HepG2 (cell line): ENCODE measurements at regions not wholly inside any gene's neighbourhood (a gene's known extent, or its start where the extent isn't known, plus 50 kb on each side); places are given as distances from the start of the nearest gene placed in this dataset.

ENCODE experiments used
- ATAC-seq: fragments of 200-7000 bp; cut with Tn5 transposase; 3 replicates; pipeline ENCODE4 v1.9.1; 2020; ENCODE audit warnings: mild to moderate bottlenecking, moderate library complexity
- BruUV-seq: library from RNA; stranded (reverse); fragments of 400-500 nt; replicated peaks from 2 replicates; lab custom pipeline; 2021; lab: Mats Ljungman, UMichigan
- CTCF ChIA-PET: fragments of 300-600 bp; formaldehyde crosslinking; extraction: SDS; loops from one replicate; lab custom pipeline; 2021; ENCODE audit warnings: low total read pairs, inconsistent platforms, low intra/inter-chr PET ratio; lab: Yijun Ruan, JAX
- POLR2A ChIA-PET: fragments of 350-600 bp; sonication (Branson Sonifier 250); formaldehyde crosslinking; loops from one replicate; lab custom pipeline; 2020; ENCODE audit warnings: antibody characterized with exemption, inconsistent platforms; lab: Yijun Ruan, JAX
- DNase-seq: peaks from one replicate; pipeline ENCODE4 v3.0.0-alpha.2; 2015; ENCODE audit warnings: low spot score
- FAIRE-seq: peaks from 3 replicates; lab custom pipeline; 2011; peaks lifted over from hg19 to GRCh38; lab: Jason Lieb, UNC
- H2AFZ ChIP-seq: one replicate; pipeline ENCODE4 v1.6.1; 2011; ENCODE audit warnings: low read length, inconsistent platforms
- H3K27ac ChIP-seq: fragments of 300-600 bp; 3 replicates; pipeline ENCODE4 v1.8.0; 2011; ENCODE audit warnings: mixed run types, mild to moderate bottlenecking, mixed read lengths, low read length, inconsistent platforms; ENCODE audit not compliant: insufficient read depth; ENCODE audit errors: extremely low read length
- H3K27me3 ChIP-seq, 2 experiments: fragments of 200-600 bp in 1 of 2; 2 replicates in 1 of 2; 3 replicates in 1 of 2; pipeline versions ENCODE4 v1.6.0 to v1.8.0; 2011; ENCODE audit warnings: low read length in 2 of 2, mild to moderate bottlenecking in 2 of 2, moderate library complexity in 2 of 2, inconsistent platforms in 1 of 2; ENCODE audit not compliant: insufficient read depth in 2 of 2, control insufficient read depth in 1 of 2
- H3K36me3 ChIP-seq, 2 experiments: fragments of 200-600 bp in 1 of 2; replicated peaks in 1 of 2; 2 replicates in 1 of 2; 3 replicates in 1 of 2; pipeline versions ENCODE4 v1.5.1 to v1.8.0; 2011; ENCODE audit warnings: low read length in 2 of 2, inconsistent platforms in 1 of 2; ENCODE audit not compliant: insufficient read depth in 2 of 2, control insufficient read depth in 1 of 2
- H3K4me1 ChIP-seq: 2 replicates; pipeline ENCODE4 v1.5.1; 2012; ENCODE audit warnings: low read length, inconsistent platforms; ENCODE audit not compliant: insufficient read depth
- H3K4me2 ChIP-seq: 2 replicates; pipeline ENCODE4 v1.6.0; 2011; ENCODE audit warnings: low read depth, low read length, inconsistent platforms
- H3K4me3 ChIP-seq, 3 experiments: fragments of 200-600 bp in 1 of 3; sonication (generic), shearing (Covaris generic) in 1 of 3; replicated peaks in 1 of 3; 2 replicates each; pipeline ENCODE4 v1.5.1; 2011 to 2016; ENCODE audit warnings: low read length in 3 of 3, inconsistent platforms in 2 of 3, low read depth in 2 of 3, mild to moderate bottlenecking in 2 of 3, control low read depth in 1 of 3, mixed read lengths in 1 of 3; ENCODE audit not compliant: insufficient read depth in 1 of 3
- H3K79me2 ChIP-seq: one replicate; pipeline ENCODE4 v1.6.1; 2011; ENCODE audit warnings: low read length, inconsistent platforms; ENCODE audit not compliant: insufficient read depth
- H3K9ac ChIP-seq: 2 replicates; pipeline ENCODE4 v1.6.0; 2011; ENCODE audit warnings: mild to moderate bottlenecking, low read depth, low read length, inconsistent platforms; ENCODE audit not compliant: insufficient read depth
- H3K9me3 ChIP-seq: 2 replicates; pipeline ENCODE4 v1.5.1; 2012; ENCODE audit warnings: mild to moderate bottlenecking, low read length
- H4K20me1 ChIP-seq: 2 replicates; pipeline ENCODE4 v1.6.0; 2011; ENCODE audit warnings: inconsistent platforms, mild to moderate bottlenecking, low read length, moderate library complexity; ENCODE audit not compliant: insufficient read depth
- BHLHE40 ChIP-seq: IDR thresholded peaks from 2 replicates; pipeline ENCODE4 v1.6.1; 2011; ENCODE audit warnings: low read length, improper control_type of control experiment
- HNRNPUL1 ChIP-seq: fragments of 200-400 bp; formaldehyde crosslinking; IDR thresholded peaks from 2 replicates; pipeline ENCODE4 v1.6.1; 2017; ENCODE audit warnings: low read depth, mild to moderate bottlenecking, low read length, moderate library complexity
- ISL2 ChIP-seq: sonication (generic); formaldehyde crosslinking; IDR thresholded peaks from 2 replicates; pipeline ENCODE4 v1.5.0; 2020; ENCODE audit warnings: missing genetic modification reagents
- NR2F2 ChIP-seq: IDR thresholded peaks from 2 replicates; pipeline ENCODE4 v1.6.1; 2012; ENCODE audit warnings: low read depth, inconsistent platforms, borderline replicate concordance
- RAD21 ChIP-seq: fragments of 450-650 bp; formaldehyde crosslinking; IDR thresholded peaks from 2 replicates; pipeline ENCODE4 v1.5.0; 2020; ENCODE audit warnings: mild to moderate bottlenecking
- TCF7 ChIP-seq: sonication (generic); IDR thresholded peaks from 2 replicates; pipeline ENCODE4 v1.6.1; 2016; ENCODE audit warnings: antibody characterized with exemption, low read depth
- ZEB1 ChIP-seq: IDR thresholded peaks from 2 replicates; pipeline ENCODE4 v1.6.1; 2012; ENCODE audit warnings: mild to moderate bottlenecking, low read depth, inconsistent platforms; ENCODE audit not compliant: insufficient replicate concordance
- ZNF326 ChIP-seq: sonication (generic); formaldehyde crosslinking; IDR thresholded peaks from 2 replicates; pipeline ENCODE4 v1.4.0; 2020; ENCODE audit warnings: missing genetic modification reagents, borderline replicate concordance
- ZNF333 ChIP-seq: sonication (generic); formaldehyde crosslinking; IDR thresholded peaks from 2 replicates; pipeline ENCODE4 v1.4.0; 2020; ENCODE audit warnings: mild to moderate bottlenecking, missing genetic modification reagents, borderline replicate concordance
- ZNF34 ChIP-seq: sonication (generic); formaldehyde crosslinking; IDR thresholded peaks from 2 replicates; pipeline ENCODE4 v1.4.0; 2020; ENCODE audit warnings: mild to moderate bottlenecking, missing genetic modification reagents, borderline replicate concordance
- ZNF619 ChIP-seq: sonication (generic); formaldehyde crosslinking; IDR thresholded peaks from 2 replicates; pipeline ENCODE4 v1.4.0; 2020; ENCODE audit warnings: mild to moderate bottlenecking, missing genetic modification reagents
- ZNF713 ChIP-seq: sonication (generic); formaldehyde crosslinking; IDR thresholded peaks from 2 replicates; pipeline ENCODE4 v1.4.0; 2020; ENCODE audit warnings: mild to moderate bottlenecking, missing genetic modification reagents
- ZNF720 ChIP-seq: sonication (generic); formaldehyde crosslinking; IDR thresholded peaks from 2 replicates; pipeline ENCODE4 v1.4.0; 2020; ENCODE audit warnings: missing genetic modification reagents
- ZNF746 ChIP-seq: sonication (generic); formaldehyde crosslinking; IDR thresholded peaks from 2 replicates; pipeline ENCODE4 v1.8.0; 2022; ENCODE audit warnings: mild to moderate bottlenecking, missing genetic modification reagents
- WGBS: methylation state at CpG from one replicate; pipeline ENCODE4 v1.1.6; 2017; ENCODE audit warnings: low lambda C conversion rate; 5-methylcytosine and 5-hydroxymethylcytosine counted together
- in situ Hi-C: cut with HindIII; loops from 2 replicates; pipeline ENCODE4 v1.10.0; 2017; ENCODE audit warnings: low pct_unique_long_range_greater_than_20kb; ENCODE audit not compliant: extremely low pct_ligation_motif_present
- intact Hi-C: fragments of 100-400 bp; cut with micrococcal nuclease; formaldehyde crosslinking; loops from one replicate; pipeline ENCODE4 v1.10.0; 2022; ENCODE audit not compliant: unreplicated experiment
- TF ChIP-seq, protein P1 (sequence below): sonication (generic); formaldehyde crosslinking; IDR thresholded peaks from 2 replicates; pipeline ENCODE4 v1.4.0; 2020; ENCODE audit warnings: missing genetic modification reagents
- TF ChIP-seq, protein P2 (sequence below): sonication (generic); formaldehyde crosslinking; IDR thresholded peaks from 2 replicates; pipeline ENCODE4 v1.9.0; 2021; ENCODE audit warnings: missing genetic modification reagents, borderline replicate concordance
- TF ChIP-seq, protein P3 (sequence below): IDR thresholded peaks from 2 replicates; pipeline ENCODE4 v1.6.1; 2016; ENCODE audit warnings: missing genetic modification reagents, missing compliant biosample characterization

DNA sequence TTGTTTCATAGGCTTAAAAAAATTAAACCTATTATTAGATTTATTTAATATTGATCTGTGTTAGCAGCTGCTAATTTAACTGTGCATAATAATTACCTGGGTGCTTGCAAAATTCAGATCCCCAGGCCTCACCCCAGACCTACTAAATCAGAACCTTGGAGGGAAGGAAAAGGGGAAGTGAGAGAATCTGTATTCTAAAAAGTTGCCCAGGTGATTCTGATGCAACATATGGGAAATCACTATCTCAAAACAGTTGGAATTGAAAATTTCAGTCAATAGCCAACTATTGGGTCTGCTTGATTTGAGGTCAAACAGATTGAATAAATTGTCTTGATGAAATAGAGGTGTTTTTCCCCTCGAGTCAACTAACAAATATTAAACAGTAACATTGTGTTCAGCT, 538.5 kb upstream of the ADAMTS9 start:
- no peaks in the 10 kb centered on the region for H3K4me1 ChIP-seq
- ChIA-PET CTCF (no interaction called here), POLR2A (no interaction called here)
- FAIRE-seq (no peak), DNase-seq (no peak), ATAC-seq (no peak)
- no peaks in the 10 kb centered on the region for H3K9me3 ChIP-seq
- H3K36me3 ChIP-seq = no peaks in the 10 kb centered on the region
- H3K9ac ChIP-seq = no peak overlapping the region
- BruUV-seq = no TSS peak
- in situ Hi-C loops = no loop called here
- no peaks in the 10 kb centered on the region for H4K20me1 ChIP-seq
- 0% methylated on average over 1 of the region's 1 CpG for WGBS
- no peak overlapping the region for H2AFZ ChIP-seq
- H3K27me3 ChIP-seq = no peaks in the 10 kb centered on the region; a peak in 1 of 5 replicates
- intact Hi-C loops = no loop called here
- no peak overlapping the region for H3K27ac ChIP-seq
- H3K4me2 ChIP-seq = no peak overlapping the region
- no peaks in the 10 kb centered on the region for H3K79me2 ChIP-seq
- TF ChIP-seq ZNF619 (CRISPR knock-in tag) (no peak), ZNF720 (CRISPR knock-in tag) (no peak), ZNF713 (CRISPR knock-in tag) (no peak), RAD21 (CRISPR knock-in tag) (no peak), HNRNPUL1 (no peak), ZNF326 (CRISPR knock-in tag) (no peak), ZNF333 (CRISPR knock-in tag) (no peak), BHLHE40 (no peak), ISL2 (CRISPR knock-in tag) (no peak), ZNF746 (CRISPR knock-in tag) (no peak), NR2F2 (no peak), ZNF34 (CRISPR knock-in tag) (no peak), ZEB1 (no peak), TCF7 (no peak)
- TF ChIP-seq, protein P1, sequence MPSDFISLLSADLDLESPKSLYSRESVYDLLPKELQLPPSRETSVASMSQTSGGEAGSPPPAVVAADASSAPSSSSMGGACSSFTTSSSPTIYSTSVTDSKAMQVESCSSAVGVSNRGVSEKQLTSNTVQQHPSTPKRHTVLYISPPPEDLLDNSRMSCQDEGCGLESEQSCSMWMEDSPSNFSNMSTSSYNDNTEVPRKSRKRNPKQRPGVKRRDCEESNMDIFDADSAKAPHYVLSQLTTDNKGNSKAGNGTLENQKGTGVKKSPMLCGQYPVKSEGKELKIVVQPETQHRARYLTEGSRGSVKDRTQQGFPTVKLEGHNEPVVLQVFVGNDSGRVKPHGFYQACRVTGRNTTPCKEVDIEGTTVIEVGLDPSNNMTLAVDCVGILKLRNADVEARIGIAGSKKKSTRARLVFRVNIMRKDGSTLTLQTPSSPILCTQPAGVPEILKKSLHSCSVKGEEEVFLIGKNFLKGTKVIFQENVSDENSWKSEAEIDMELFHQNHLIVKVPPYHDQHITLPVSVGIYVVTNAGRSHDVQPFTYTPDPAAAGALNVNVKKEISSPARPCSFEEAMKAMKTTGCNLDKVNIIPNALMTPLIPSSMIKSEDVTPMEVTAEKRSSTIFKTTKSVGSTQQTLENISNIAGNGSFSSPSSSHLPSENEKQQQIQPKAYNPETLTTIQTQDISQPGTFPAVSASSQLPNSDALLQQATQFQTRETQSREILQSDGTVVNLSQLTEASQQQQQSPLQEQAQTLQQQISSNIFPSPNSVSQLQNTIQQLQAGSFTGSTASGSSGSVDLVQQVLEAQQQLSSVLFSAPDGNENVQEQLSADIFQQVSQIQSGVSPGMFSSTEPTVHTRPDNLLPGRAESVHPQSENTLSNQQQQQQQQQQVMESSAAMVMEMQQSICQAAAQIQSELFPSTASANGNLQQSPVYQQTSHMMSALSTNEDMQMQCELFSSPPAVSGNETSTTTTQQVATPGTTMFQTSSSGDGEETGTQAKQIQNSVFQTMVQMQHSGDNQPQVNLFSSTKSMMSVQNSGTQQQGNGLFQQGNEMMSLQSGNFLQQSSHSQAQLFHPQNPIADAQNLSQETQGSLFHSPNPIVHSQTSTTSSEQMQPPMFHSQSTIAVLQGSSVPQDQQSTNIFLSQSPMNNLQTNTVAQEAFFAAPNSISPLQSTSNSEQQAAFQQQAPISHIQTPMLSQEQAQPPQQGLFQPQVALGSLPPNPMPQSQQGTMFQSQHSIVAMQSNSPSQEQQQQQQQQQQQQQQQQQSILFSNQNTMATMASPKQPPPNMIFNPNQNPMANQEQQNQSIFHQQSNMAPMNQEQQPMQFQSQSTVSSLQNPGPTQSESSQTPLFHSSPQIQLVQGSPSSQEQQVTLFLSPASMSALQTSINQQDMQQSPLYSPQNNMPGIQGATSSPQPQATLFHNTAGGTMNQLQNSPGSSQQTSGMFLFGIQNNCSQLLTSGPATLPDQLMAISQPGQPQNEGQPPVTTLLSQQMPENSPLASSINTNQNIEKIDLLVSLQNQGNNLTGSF = no peak
- TF ChIP-seq, protein P2, sequence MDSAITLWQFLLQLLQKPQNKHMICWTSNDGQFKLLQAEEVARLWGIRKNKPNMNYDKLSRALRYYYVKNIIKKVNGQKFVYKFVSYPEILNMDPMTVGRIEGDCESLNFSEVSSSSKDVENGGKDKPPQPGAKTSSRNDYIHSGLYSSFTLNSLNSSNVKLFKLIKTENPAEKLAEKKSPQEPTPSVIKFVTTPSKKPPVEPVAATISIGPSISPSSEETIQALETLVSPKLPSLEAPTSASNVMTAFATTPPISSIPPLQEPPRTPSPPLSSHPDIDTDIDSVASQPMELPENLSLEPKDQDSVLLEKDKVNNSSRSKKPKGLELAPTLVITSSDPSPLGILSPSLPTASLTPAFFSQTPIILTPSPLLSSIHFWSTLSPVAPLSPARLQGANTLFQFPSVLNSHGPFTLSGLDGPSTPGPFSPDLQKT (CRISPR knock-in tag) = no peak
- TF ChIP-seq, protein P3, sequence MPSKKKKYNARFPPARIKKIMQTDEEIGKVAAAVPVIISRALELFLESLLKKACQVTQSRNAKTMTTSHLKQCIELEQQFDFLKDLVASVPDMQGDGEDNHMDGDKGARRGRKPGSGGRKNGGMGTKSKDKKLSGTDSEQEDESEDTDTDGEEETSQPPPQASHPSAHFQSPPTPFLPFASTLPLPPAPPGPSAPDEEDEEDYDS = no peak
- H3K4me3 ChIP-seq = no peak overlapping the region
